GM12865 (cell line): ENCODE measurements at regions not wholly inside any gene's neighbourhood (a gene's known extent, or its start where the extent isn't known, plus 50 kb on each side); places are given as distances from the start of the nearest gene placed in this dataset.

Source experiments
- DNase-seq: peaks from one replicate; pipeline ENCODE4 v3.0.0; 2010; ENCODE audit warnings: low read depth
- H3K4me3 ChIP-seq: 2 replicates; pipeline ENCODE4 v1.5.1; 2011; ENCODE audit warnings: mild to moderate bottlenecking, low read depth, low read length, control low read depth
- CTCF ChIP-seq: IDR thresholded peaks from 2 replicates; pipeline ENCODE4 v1.5.1; 2011; ENCODE audit warnings: low read length, control low read depth, low read depth, inconsistent platforms; ENCODE audit not compliant: insufficient read depth; ENCODE audit errors: missing control alignments

GRCh38 chr18:58814317-58814716 is 50.4 kb upstream of the ZNF532 start:
- no peak for DNase-seq
- no peak for TF ChIP-seq CTCF
- no peak overlapping the region for H3K4me3 ChIP-seq
